Esophagus (tissue), 2 donors: ENCODE measurements at regions not wholly inside any gene's neighbourhood (a gene's known extent, or its start where the extent isn't known, plus 50 kb on each side); places are given as distances from the start of the nearest gene placed in this dataset.

ENCODE experiments used
- H3K27ac ChIP-seq, 2 donors: one replicate each; pipeline ENCODE4 v1.5.1; 2013; ENCODE audit warnings: low read depth in 2 of 2, mild to moderate bottlenecking in 2 of 2, inconsistent platforms in 1 of 2, low read length in 1 of 2, moderate library complexity in 1 of 2
- H3K27me3 ChIP-seq, 2 donors: one replicate each; pipeline ENCODE4 v1.6.1; 2013; ENCODE audit warnings: low read length in 2 of 2, control low read depth in 1 of 2, mild to moderate bottlenecking in 1 of 2; ENCODE audit not compliant: insufficient read depth in 2 of 2, control insufficient read depth in 1 of 2
- H3K36me3 ChIP-seq, 2 donors: one replicate each; pipeline ENCODE4 v1.6.1; 2013; ENCODE audit warnings: low read length in 1 of 2; ENCODE audit not compliant: control insufficient read depth in 2 of 2, insufficient read depth in 2 of 2
- H3K4me1 ChIP-seq, 2 donors: one replicate each; pipeline ENCODE4 v1.6.1; 2013; ENCODE audit warnings: low read length in 1 of 2; ENCODE audit not compliant: control insufficient read depth in 2 of 2, insufficient read depth in 2 of 2
- H3K4me3 ChIP-seq, 2 donors: one replicate each; pipeline ENCODE4 v1.5.1; 2013; ENCODE audit warnings: low read length in 2 of 2, mild to moderate bottlenecking in 2 of 2, low read depth in 1 of 2, moderate library complexity in 1 of 2
- H3K9me3 ChIP-seq, 2 donors: one replicate each; pipeline ENCODE4 v1.6.1; 2013; ENCODE audit warnings: mild to moderate bottlenecking in 2 of 2, low read depth in 1 of 2, low read length in 1 of 2, moderate library complexity in 1 of 2; ENCODE audit not compliant: control insufficient read depth in 2 of 2, insufficient read depth in 1 of 2
- WGBS, 2 donors: extraction: QIAGEN DNeasy Blood & Tissue Kit; methylation state at CpG; one replicate each; pipeline ENCODE4 v1.1.7; 2013; 5-methylcytosine and 5-hydroxymethylcytosine counted together
- donor health status: healthy with polysubstance abuse.
- donor health status: Bipolar disorder and iron deficiency.

- Histone ChIP-seq H3K9me3 (no peaks in the 10 kb centered on the region), H3K36me3 (no peaks in the 10 kb centered on the region), H3K4me1 (no peaks in the 10 kb centered on the region), H3K27ac (no peak overlapping the region), H3K4me3 (no peak overlapping the region), H3K27me3 (no peaks in the 10 kb centered on the region)
- WGBS, 2 donors = 86 to 89% methylated on average over 6 of the region's 6 CpGs
Observed at GRCh38 chr15:96254173-96254572, 76.3 kb upstream of the NR2F2 start.

DNA sequence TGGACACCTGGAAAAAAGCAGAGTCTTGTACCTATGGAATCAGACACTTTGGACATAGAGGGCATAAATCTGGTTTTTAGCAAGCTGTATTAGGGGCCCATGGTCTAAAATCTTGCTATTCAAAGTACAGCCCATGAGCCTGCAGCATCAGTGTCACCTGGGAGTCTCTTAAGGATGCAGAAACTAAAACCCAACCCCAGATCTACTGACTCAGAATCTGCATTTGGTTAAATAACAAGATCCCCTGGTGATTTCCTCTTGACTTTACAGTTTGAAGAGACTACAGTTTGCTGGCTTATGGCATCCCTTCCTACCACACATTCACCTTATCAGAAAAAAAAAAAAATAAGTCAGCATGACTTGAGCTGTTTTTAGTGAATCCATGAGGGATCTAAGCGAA lies 74.9 kb upstream of the NR2F2 start:
- no peaks in the 10 kb centered on the region for H3K9me3 ChIP-seq
- H3K4me1 ChIP-seq = no peaks in the 10 kb centered on the region
- WGBS, 2 donors = 91 to 96% methylated on average over 1 of the region's 1 CpG
- no peaks in the 10 kb centered on the region for H3K36me3 ChIP-seq
- no peak overlapping the region for H3K4me3 ChIP-seq
- no peak overlapping the region for H3K27ac ChIP-seq
- H3K27me3 ChIP-seq = no peaks in the 10 kb centered on the region

- Histone ChIP-seq H3K27ac (no peak overlapping the region), H3K36me3 (no peaks in the 10 kb centered on the region), H3K4me3 (no peak overlapping the region), H3K9me3 (no peaks in the 10 kb centered on the region), H3K27me3 (no peaks in the 10 kb centered on the region), H3K4me1 (peaks cover 0 to 2% of the 10 kb centered on the region in 2 donors)
- 46 to 57% methylated on average over 4 of the region's 4 CpGs for WGBS, 2 donors
Observed at GRCh38 chr15:96261575-96262034, 68.9 kb upstream of the NR2F2 start.

GRCh38 chr15:96262097-96262496 lies 68.4 kb upstream of the NR2F2 start:
- no peaks in the 10 kb centered on the region for H3K27me3 ChIP-seq
- H3K36me3 ChIP-seq = no peaks in the 10 kb centered on the region
- no peaks in the 10 kb centered on the region for H3K9me3 ChIP-seq
- H3K4me3 ChIP-seq = no peak overlapping the region
- H3K27ac ChIP-seq = no peak overlapping the region
- peaks cover 0 to 2% of the 10 kb centered on the region in 2 donors for H3K4me1 ChIP-seq
- 69 to 71% methylated on average over 4 of the region's 4 CpGs for WGBS, 2 donors

DNA sequence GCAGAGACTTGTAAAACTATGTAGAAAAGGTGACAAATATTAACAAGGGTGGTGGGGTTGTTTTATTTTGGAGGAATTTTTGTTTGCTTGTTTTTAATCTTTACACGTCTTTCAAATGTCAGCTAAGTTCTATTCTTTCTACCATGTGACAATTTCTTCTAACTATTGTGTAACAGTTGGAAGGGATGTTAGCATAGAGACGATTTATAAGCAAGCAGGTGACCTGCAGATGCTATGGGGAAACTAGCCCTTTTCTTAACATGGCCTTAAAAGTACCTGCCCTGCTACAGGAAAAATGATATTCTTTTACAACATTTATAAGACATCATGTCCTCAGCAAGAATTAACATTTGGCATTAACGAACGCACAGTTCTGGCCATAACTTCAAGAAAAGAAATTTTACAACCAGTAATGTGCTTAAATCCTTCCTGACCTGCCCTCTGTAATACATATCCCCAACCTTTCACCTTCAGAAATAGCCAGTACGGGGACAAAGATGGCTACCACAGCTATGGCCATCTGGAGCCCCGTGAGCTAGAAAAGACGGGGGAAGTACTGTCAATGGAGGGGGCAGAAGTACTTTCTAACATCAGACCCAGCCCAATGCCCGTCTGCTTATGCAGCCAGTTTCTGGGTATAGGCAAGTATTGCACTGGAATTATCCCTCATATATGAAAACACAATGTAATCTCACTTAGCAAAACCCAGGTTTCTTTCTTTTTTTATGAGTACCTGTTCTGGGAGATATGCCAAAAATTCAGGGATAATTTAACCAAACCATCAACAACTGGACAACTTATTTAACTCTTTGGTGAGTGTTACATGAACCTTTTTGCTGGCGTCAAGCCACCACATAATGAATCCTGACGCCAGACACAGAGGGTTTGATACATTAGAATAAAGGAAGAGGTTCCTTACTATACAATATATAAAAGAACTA lies 67.7 kb upstream of the NR2F2 start:
- H3K4me3 ChIP-seq = no peak overlapping the region
- H3K27me3 ChIP-seq = no peaks in the 10 kb centered on the region
- peaks cover 0 to 2% of the 10 kb centered on the region in 2 donors for H3K4me1 ChIP-seq
- H3K27ac ChIP-seq = peak overlapping the region in 1 of 2 donors; percentile 10
- H3K36me3 ChIP-seq = no peaks in the 10 kb centered on the region
- WGBS, 2 donors = 81 to 84% methylated on average over 10 of the region's 10 CpGs
- H3K9me3 ChIP-seq = no peaks in the 10 kb centered on the region

DNA sequence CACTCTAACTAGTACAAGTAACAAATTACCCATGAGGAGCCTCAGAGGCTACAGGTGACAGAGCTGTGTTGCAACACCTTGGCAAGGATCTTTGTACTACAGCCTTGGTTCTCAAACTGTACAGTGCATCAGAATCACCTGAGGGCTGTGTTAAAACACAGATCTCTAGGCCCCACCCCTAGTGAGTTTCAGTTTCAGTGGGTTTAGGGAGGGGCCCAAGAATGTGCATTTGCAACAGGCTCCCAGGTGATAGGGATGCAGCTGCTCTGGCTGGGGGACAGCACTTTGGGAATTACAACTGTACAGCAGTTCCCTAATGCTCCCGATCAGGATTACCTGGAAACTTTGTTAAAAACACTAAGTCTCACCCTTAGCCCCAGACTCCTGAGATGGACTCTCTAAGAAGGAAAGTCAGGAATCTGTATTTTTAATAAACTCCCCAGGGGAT lies 66.1 kb upstream of the NR2F2 start:
- no peaks in the 10 kb centered on the region for H3K27me3 ChIP-seq
- peaks cover 0 to 2% of the 10 kb centered on the region in 2 donors for H3K4me1 ChIP-seq
- no peaks in the 10 kb centered on the region for H3K9me3 ChIP-seq
- no peak overlapping the region for H3K27ac ChIP-seq
- H3K4me3 ChIP-seq = no peak overlapping the region
- 72 to 81% methylated on average over 1 of the region's 1 CpG for WGBS, 2 donors
- H3K36me3 ChIP-seq = no peaks in the 10 kb centered on the region

GRCh38 chr15:96264801-96265515 lies 65.5 kb upstream of the NR2F2 start:
- H3K9me3 ChIP-seq = no peaks in the 10 kb centered on the region
- H3K4me3 ChIP-seq = no peak overlapping the region
- no peaks in the 10 kb centered on the region for H3K27me3 ChIP-seq
- no peak overlapping the region for H3K27ac ChIP-seq
- WGBS, 2 donors = 66 to 74% methylated on average over 8 of the region's 8 CpGs
- peaks cover 0 to 2% of the 10 kb centered on the region in 2 donors for H3K4me1 ChIP-seq
- no peaks in the 10 kb centered on the region for H3K36me3 ChIP-seq

- Histone ChIP-seq H3K4me3 (no peak overlapping the region), H3K36me3 (no peaks in the 10 kb centered on the region), H3K27ac (no peak overlapping the region), H3K9me3 (no peaks in the 10 kb centered on the region), H3K4me1 (peaks cover 0 to 2% of the 10 kb centered on the region in 2 donors), H3K27me3 (no peaks in the 10 kb centered on the region)
- 84 to 85% methylated on average over 5 of the region's 5 CpGs for WGBS, 2 donors
Observed at GRCh38 chr15:96266456-96266855, 64.0 kb upstream of the NR2F2 start.

DNA sequence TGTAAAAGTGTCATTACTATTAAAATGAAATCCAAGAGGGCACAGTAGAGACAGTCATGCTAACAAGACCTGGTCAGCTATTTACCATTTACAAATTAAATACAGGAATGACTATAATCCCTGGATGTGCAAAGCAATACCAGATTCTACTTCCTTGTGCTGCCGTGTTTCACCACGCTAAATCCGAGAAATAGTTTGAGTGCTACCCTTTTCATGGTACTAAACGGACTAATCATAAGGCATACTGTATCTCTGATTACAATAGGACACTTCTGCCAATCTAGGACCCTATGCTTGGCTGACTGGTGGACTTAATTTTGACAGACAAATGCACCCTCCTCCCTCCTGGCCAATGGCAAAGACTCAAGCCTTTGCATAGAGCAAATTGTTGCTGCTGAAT lies 63.0 kb upstream of the NR2F2 start:
- H3K4me1 ChIP-seq = peaks cover 0 to 2% of the 10 kb centered on the region in 2 donors
- H3K27me3 ChIP-seq = no peaks in the 10 kb centered on the region
- H3K36me3 ChIP-seq = no peaks in the 10 kb centered on the region
- no peaks in the 10 kb centered on the region for H3K9me3 ChIP-seq
- H3K4me3 ChIP-seq = no peak overlapping the region
- 82 to 94% methylated on average over 4 of the region's 4 CpGs for WGBS, 2 donors
- H3K27ac ChIP-seq = no peak overlapping the region
